ENCODE measurements at regions not wholly inside any gene's neighbourhood (a gene's known extent, or its start where the extent isn't known, plus 50 kb on each side); places are given as distances from the start of the nearest gene placed in this dataset.
"Not testable (repeated sequence)": the region's sequence is repeated elsewhere in the genome, so short reads cannot be mapped to it uniquely, and the experiment has no call there.

DNA sequence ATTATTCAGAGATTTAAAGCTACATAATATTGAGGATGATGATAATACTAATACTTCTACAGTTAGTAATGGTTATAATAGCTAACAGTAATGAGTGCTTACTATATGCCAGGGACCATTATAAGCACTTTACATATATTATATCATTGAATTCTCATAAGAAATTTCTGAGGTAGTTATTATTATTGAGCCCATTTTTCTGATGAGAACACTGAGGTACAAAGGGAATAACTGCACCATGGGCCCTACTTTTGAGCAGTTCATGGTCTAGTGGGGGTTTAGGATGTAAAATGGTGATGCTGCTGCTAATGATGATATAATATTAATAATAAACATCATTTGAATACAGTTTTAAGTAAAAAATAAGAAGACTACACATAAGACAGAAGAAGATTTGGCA is 64.2 kb upstream of the SPDL1 start:
- intact Hi-C loops (cut with micrococcal nuclease), result no loop called here
- H3K36me3 ChIP-seq (ENCODE audit: control insufficient read depth in 2 of 2, extremely low read depth in 1 of 2, insufficient read depth in 2 of 2, low read length in 2 of 2), result no peaks in the 10 kb centered on the region
- ChIA-PET POLR2A (no interaction called here), CTCF (no interaction called here)
- H3K79me2 ChIP-seq (ENCODE audit: control insufficient read depth, insufficient read depth, low read length), result no peaks in the 10 kb centered on the region
- H3K27me3 ChIP-seq (ENCODE audit: control insufficient read depth in 2 of 2, insufficient read depth in 2 of 2, low read length in 2 of 2), result no peaks in the 10 kb centered on the region
- H3K9me1 ChIP-seq (replicated peaks; ENCODE audit: control insufficient read depth, extremely low read depth, insufficient read depth, low read length), result no peaks in the 10 kb centered on the region
- no peak overlapping the region for H3K4me2 ChIP-seq (ENCODE audit: insufficient read depth, low read length)
- no peak overlapping the region for H2AFZ ChIP-seq (ENCODE audit: low read depth, low read length)
- no peak overlapping the region for H3K9ac ChIP-seq (replicated peaks; ENCODE audit: extremely low read depth, insufficient read depth, low read length)
- FAIRE-seq (no peak), DNase-seq (ENCODE audit: low read depth, low spot score) (no peak)
- H3K9me3 ChIP-seq (replicated peaks; ENCODE audit: control insufficient read depth, insufficient read depth, low read length), result no peaks in the 10 kb centered on the region
- dilution Hi-C loops (cut with MboI; ENCODE audit: extremely low pct_ligation_motif_present, low sequenced_read_pairs), result no loop called here
- H3K4me3 ChIP-seq (replicated peaks in 1 of 3; ENCODE audit: insufficient read depth in 1 of 3, low read depth in 1 of 3, low read length in 3 of 3), result no peak overlapping the region
- H4K20me1 ChIP-seq (replicated peaks; ENCODE audit: control insufficient read depth, extremely low read depth, insufficient read depth, low read length), result no peaks in the 10 kb centered on the region
- TF ChIP-seq JUN (IDR thresholded peaks at IDR 0.05; ENCODE audit: borderline replicate concordance, insufficient read depth, insufficient read length, low read depth) (no peak), EZH2 (IDR thresholded peaks at IDR 0.05; ENCODE audit: borderline replicate concordance, low read depth, low read length, severe bottlenecking) (no peak), POLR2AphosphoS5 (IDR thresholded peaks at IDR 0.05; ENCODE audit: insufficient read depth, low read depth, low read length) (no peak), MYC (IDR thresholded peaks at IDR 0.05; ENCODE audit: low read depth, low read length) (no peak), FOS (IDR thresholded peaks at IDR 0.05; ENCODE audit: borderline replicate concordance, insufficient read depth, low read length) (no peak), GATA2 (IDR thresholded peaks at IDR 0.05; ENCODE audit: insufficient read depth, insufficient read length, low read depth, low read length) (no peak)
- TF ChIP-seq, protein P1, sequence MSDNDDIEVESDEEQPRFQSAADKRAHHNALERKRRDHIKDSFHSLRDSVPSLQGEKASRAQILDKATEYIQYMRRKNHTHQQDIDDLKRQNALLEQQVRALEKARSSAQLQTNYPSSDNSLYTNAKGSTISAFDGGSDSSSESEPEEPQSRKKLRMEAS (IDR thresholded peaks at IDR 0.05; ENCODE audit: insufficient read depth, insufficient read length), result no peak
- no peak overlapping the region for H3K27ac ChIP-seq (ENCODE audit: insufficient read depth, low read depth, low read length)
- no TSS peak for BruUV-seq (replicated peaks)
- H3K4me1 ChIP-seq (ENCODE audit: control insufficient read depth, extremely low read depth, insufficient read depth, low read length), result no peaks in the 10 kb centered on the region

DNA sequence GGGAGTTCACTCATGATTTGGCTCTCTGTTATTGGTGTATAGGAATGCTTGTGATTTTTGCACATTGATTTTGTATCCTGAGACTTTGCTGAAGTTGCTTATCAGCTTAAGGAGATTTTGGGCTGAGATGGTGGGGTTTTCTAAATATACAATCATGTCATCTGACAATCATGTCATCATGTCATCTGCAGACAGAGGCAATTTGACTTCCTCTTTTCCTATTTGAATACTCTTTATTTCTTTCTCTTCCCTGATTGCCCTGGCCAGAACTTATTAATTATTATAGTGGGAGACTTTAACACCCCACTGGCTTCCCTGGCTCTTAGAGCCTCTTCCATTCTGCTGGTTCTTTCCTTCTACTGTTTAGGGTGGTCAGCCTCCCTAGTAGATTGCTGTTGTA is 64.8 kb upstream of the SPDL1 start:
- H3K4me3 ChIP-seq (replicated peaks in 1 of 3; ENCODE audit: insufficient read depth in 1 of 3, low read depth in 1 of 3, low read length in 3 of 3); H2AFZ ChIP-seq (ENCODE audit: low read depth, low read length); FAIRE-seq; DNase-seq (ENCODE audit: low read depth, low spot score); POLR2A ChIA-PET; H3K79me2 ChIP-seq (ENCODE audit: control insufficient read depth, insufficient read depth, low read length); H3K9me1 ChIP-seq (replicated peaks; ENCODE audit: control insufficient read depth, extremely low read depth, insufficient read depth, low read length); CTCF ChIA-PET; H3K36me3 ChIP-seq (ENCODE audit: control insufficient read depth in 2 of 2, extremely low read depth in 1 of 2, insufficient read depth in 2 of 2, low read length in 2 of 2); H3K4me2 ChIP-seq (ENCODE audit: insufficient read depth, low read length); H3K9me3 ChIP-seq (replicated peaks; ENCODE audit: control insufficient read depth, insufficient read depth, low read length); H3K4me1 ChIP-seq (ENCODE audit: control insufficient read depth, extremely low read depth, insufficient read depth, low read length); H3K9ac ChIP-seq (replicated peaks; ENCODE audit: extremely low read depth, insufficient read depth, low read length); dilution Hi-C loops (cut with MboI; ENCODE audit: extremely low pct_ligation_motif_present, low sequenced_read_pairs); H4K20me1 ChIP-seq (replicated peaks; ENCODE audit: control insufficient read depth, extremely low read depth, insufficient read depth, low read length); H3K27me3 ChIP-seq (ENCODE audit: control insufficient read depth in 2 of 2, insufficient read depth in 2 of 2, low read length in 2 of 2); H3K27ac ChIP-seq (ENCODE audit: insufficient read depth, low read depth, low read length); BruUV-seq (replicated peaks); intact Hi-C loops (cut with micrococcal nuclease): not testable (repeated sequence)

Data from endothelial cell of umbilical vein (primary cell).